ENCODE measurements at regions not wholly inside any gene's neighbourhood (a gene's known extent, or its start where the extent isn't known, plus 50 kb on each side); places are given as distances from the start of the nearest gene placed in this dataset.

GRCh38 chr6:91509039-91509438 is 922.2 kb upstream of the MAP3K7 start:
- no peak for DNase-seq (ENCODE audit: low read depth, low spot score)
- no peak for TF ChIP-seq CTCF (IDR thresholded peaks at IDR 0.05; ENCODE audit: low read depth, low read length)
- no peak overlapping the region for H3K4me3 ChIP-seq (ENCODE audit: low read depth, low read length)
- in situ Hi-C loops (cut with HindIII; ENCODE audit: low sequenced_read_pairs) = no loop called here

- in situ Hi-C loops (cut with HindIII; ENCODE audit: low sequenced_read_pairs) = no loop called here
- TF ChIP-seq CTCF (IDR thresholded peaks at IDR 0.05; ENCODE audit: low read depth, low read length) = no peak
- DNase-seq (ENCODE audit: low read depth, low spot score) = no peak
- no peak overlapping the region for H3K4me3 ChIP-seq (ENCODE audit: low read depth, low read length)
Measured at GRCh38 chr6:91506509-91506908, 919.6 kb upstream of the MAP3K7 start.

- in situ Hi-C loops (cut with HindIII; ENCODE audit: low sequenced_read_pairs) = no loop called here
Measured at GRCh38 chr6:91505199-91505598, 918.3 kb upstream of the MAP3K7 start.

GRCh38 chr6:91501930-91502329 is 915.1 kb upstream of the MAP3K7 start:
- no peak for DNase-seq (ENCODE audit: low read depth, low spot score)
- no peak overlapping the region for H3K4me3 ChIP-seq (ENCODE audit: low read depth, low read length)
- no peak for TF ChIP-seq CTCF (IDR thresholded peaks at IDR 0.05; ENCODE audit: low read depth, low read length)
- in situ Hi-C loops (cut with HindIII; ENCODE audit: low sequenced_read_pairs) = no loop called here

More at GRCh38 chr6:91505199-91505598, 918.3 kb upstream of the MAP3K7 start:
- H3K4me3 ChIP-seq (ENCODE audit: low read depth, low read length) = no peak overlapping the region
- DNase-seq (ENCODE audit: low read depth, low spot score) = no peak
- no peak for TF ChIP-seq CTCF (IDR thresholded peaks at IDR 0.05; ENCODE audit: low read depth, low read length)

GRCh38 chr6:91500689-91501303 is 913.9 kb upstream of the MAP3K7 start:
- DNase-seq (ENCODE audit: low read depth, low spot score) = no peak
- no peak for TF ChIP-seq CTCF (IDR thresholded peaks at IDR 0.05; ENCODE audit: low read depth, low read length)
- in situ Hi-C loops (cut with HindIII; ENCODE audit: low sequenced_read_pairs) = no loop called here
- no peak overlapping the region for H3K4me3 ChIP-seq (ENCODE audit: low read depth, low read length)

GRCh38 chr6:91498576-91498975 is 911.7 kb upstream of the MAP3K7 start:
- TF ChIP-seq CTCF (IDR thresholded peaks at IDR 0.05; ENCODE audit: low read depth, low read length) = no peak
- no peak for DNase-seq (ENCODE audit: low read depth, low spot score)
- in situ Hi-C loops (cut with HindIII; ENCODE audit: low sequenced_read_pairs) = no loop called here
- H3K4me3 ChIP-seq (ENCODE audit: low read depth, low read length) = no peak overlapping the region

All from astrocyte of the spinal cord (primary cell).